ENCODE measurements at regions not wholly inside any gene's neighbourhood (a gene's known extent, or its start where the extent isn't known, plus 50 kb on each side); places are given as distances from the start of the nearest gene placed in this dataset.

- peak in 1 of 3 donors; percentile 71 for DNase-seq
Measured at GRCh38 chr2:7707723-7708122, 790.5 kb downstream of the RNF144A start.

DNA sequence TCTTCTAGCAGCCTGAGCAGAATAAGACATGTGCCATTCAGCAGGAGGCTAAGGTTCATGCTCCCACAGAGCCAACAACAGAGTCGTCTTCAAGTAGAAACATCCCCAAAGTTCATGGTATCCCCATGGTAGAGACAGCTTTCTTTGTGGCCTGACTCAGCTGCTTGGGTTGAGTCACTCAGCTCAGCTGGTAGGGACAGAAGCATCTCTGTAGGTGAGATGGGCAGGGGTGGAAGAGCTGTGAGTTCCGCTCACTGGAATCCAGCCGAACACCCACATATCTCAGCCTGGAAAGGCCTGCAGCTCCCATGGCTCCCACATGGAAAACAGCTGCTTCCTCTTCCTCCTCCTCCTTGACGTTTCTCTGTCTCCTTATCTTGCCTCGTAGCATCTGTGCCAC is 792.7 kb downstream of the RNF144A start:
- DNase-seq = no peak

GRCh38 chr2:7711167-7711566 is 794.0 kb downstream of the RNF144A start:
- no peak for DNase-seq

GRCh38 chr2:7719876-7720275 is 802.7 kb downstream of the RNF144A start:
- no peak for DNase-seq

DNA sequence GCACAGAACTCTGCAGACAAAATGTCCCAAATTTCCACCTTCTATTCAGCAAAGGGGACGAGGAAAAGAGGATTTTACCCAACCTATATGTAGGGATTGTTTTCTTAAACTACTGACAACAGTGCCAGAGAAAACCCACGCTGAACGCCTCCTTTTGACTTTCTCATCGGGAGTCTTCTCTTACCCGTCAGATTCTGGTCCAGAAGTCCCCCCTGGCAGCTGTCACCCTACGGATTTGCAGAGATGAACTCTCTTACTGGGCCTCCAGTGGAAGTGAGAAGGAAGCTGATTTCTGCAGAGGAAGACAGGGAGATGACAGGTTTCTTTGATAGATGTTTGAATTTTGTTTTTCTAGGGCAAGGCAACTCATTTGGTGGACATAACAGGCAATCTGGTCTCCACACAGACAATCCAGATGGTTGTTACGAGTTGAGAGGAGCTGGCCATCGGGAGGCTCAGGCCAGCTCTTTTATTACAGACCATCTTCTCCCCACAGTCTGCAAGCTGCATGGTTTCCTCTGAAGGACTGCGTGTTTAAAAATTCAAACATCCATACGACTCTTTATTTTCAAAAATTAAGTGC is 804.3 kb downstream of the RNF144A start:
- no peak for DNase-seq

DNA sequence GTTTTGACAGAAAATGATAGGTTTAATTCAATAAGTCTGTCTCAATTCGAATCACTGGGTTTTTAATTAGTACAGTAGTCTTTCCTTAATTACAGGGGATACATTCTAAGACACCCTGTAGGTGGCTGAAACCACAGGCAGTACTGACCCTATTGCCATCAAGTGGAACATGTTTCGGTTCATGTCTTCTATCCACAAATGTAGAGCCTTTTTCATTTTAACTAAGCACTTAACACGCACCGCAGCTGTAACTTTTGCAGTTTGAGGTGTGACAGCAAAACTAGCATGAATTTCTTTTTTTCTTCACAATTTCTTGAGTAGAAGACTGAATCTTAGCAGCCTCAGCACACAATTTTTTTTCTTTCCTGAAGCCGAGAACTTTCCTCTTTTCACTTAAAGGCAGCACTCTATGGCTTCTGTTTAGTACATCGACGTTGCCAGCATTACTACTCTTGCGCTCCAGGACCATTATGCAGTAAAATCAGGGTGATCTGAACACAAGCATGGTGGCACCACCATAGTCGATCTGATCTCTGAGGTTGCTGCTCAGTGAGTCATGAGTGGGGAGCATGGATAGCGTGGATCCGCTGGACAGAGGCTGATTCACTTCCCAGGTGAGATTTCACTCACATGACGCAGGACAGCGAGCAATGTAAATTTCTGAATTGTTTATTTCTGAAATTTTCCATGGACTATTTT is 805.1 kb downstream of the RNF144A start:
- DNase-seq = no peak

- DNase-seq = no peak
Measured at GRCh38 chr2:7724336-7724735, 807.1 kb downstream of the RNF144A start.

DNA sequence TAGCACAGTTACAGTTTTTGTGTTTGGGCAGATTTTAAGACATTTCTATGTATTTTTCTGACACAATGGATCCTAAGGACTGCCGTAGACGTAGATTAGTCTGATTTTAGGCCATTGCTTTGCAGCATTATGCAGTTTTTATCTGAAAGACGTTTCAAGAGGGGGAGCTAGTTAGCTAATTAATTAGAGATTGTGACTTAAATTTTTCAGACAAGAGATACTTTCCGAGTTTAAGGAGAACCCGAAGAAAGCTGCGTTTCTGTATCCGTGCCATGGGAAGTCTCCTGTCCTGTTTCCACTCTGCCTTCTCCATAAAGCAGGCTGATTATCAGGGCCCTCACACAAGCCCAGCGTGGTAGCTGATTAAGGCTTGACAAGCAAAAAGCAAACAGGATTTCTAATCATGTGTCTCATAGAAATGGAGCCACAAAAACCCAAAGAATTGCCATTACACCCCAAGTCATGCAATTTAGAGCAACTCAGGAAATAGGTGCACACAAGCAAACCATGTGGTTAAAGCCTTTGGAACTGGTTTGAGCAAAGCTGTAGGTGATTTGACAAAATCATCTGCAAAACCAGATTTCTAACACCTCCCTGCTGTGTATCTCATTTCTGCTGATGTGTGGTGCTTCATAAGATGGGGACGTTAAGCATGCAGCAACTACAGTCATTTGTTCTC is 808.1 kb downstream of the RNF144A start:
- DNase-seq = peak; percentile 13 to 63 (median 30)

- DNase-seq = peak in 1 of 3 donors; percentile 17
Measured at GRCh38 chr2:7725850-7726242, 808.6 kb downstream of the RNF144A start.

GRCh38 chr2:7726989-7727388 is 809.8 kb downstream of the RNF144A start:
- DNase-seq = no peak

GRCh38 chr2:7728388-7728787 is 811.2 kb downstream of the RNF144A start:
- no peak for DNase-seq

DNA sequence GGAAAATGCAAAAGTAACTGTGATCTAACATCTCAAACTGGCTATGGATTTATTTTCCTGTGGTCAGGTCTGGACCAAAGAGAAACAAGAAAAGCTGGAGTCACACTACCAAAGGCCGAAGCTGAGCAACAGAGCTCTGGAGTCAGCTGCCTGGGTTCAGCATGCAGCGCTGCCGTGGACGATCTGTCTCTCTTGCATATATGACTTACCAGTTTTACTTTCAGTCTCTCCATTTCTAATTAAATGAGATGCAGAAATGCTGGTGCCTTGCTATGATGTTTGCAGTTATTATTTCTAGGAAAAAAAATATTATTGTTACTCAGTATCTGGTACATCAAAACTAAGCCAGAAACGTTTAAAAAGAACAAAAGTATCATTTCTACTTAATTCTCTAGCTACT is 813.2 kb downstream of the RNF144A start:
- no peak for DNase-seq

DNA sequence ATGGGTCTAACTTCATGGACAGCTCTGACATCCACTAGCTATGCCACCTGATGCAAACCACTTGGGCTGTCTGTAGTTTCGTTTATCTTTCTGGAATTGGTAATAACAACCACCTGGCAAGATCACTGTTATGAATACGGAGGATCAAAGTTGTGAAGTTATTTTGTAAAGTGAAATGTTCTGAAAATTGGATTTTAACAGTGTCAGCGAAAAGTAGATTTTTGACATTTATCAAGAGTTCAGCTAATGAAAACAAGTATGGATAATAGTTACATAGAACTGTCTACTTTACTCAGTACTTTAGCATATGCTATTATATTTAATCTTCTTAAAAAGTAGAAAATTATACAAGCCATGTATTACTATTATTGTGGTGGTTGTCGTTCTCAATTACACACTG is 813.8 kb downstream of the RNF144A start:
- no peak for DNase-seq

DNA sequence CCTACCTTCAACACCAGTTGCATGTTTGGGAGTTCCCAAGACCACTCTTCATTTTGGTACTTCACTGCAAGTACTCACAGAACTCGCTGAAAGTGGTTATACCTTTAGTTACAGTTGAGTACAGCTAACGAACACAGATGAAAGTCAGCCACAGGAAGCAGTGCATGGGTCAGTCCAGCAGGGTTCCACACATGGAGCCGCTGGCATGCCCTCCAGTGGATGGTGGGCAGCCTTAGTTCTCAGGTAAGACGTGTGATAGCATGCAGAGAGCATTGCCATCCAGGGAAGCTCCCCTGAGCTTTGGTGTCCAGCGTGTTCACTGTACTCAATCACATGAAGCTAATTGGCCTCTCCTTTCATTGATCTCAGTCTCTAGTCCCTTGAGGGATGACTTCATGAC is 815.3 kb downstream of the RNF144A start:
- no peak for DNase-seq

GRCh38 chr2:7736646-7737305 is 819.6 kb downstream of the RNF144A start:
- DNase-seq = peak in 1 of 3 donors; percentile 32

DNA sequence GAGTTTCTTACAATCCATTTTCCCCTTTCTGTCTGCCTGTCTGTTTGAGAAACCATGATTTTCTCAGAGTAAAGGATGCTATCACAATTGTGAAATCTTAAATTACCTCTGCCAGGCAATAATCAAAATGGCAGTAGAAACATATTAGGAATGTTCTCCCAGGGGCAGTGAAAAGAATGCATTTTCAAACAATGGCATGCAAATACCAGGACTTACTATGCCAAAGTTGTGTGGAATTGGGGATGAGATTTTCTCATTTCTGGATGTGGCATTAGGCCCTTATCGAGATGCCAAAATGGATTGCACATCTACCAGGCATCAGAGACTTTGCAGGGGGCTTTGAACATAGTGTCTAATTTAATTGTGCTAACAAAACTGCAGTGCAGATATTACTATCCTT is 821.4 kb downstream of the RNF144A start:
- DNase-seq = no peak

GRCh38 chr2:7740114-7740513 is 822.9 kb downstream of the RNF144A start:
- DNase-seq = no peak

GRCh38 chr2:7742301-7742700 is 825.1 kb downstream of the RNF144A start:
- no peak for DNase-seq

- DNase-seq = no peak
Measured at GRCh38 chr2:7744827-7745226, 827.6 kb downstream of the RNF144A start.

GRCh38 chr2:7745369-7745768 is 828.2 kb downstream of the RNF144A start:
- no peak for DNase-seq

DNA sequence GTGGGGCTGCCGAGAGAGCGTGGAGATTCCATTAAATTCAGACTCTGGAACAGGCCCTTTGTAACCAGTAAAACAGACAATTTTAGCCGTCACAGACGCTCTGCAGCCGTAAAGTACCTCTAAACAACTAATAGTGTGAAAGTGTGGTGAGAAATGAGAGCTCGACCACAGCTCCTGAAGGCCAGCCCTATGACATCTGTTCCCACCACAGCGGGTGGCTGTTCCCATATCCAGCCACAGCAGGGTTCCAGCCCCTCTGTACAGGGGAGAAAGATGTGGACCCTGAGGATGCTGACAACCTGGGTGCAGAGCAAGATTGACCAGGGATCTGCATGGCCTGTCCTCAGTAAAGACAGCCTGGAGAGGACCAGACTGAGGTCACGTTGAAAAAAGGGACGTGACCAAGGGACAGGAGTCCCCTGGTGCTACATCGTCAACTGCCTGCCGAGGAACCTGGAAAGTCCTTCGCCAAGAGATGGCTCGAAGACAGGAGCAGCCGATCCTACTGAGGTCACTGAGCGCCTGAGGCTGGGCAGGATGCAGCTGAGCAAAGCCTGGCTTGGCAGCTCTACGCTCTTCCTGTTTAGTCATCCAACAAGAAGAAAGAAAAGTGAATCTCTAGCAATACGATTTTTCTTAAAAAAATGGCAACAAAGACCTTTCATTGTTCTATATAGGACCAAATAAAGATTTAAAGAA is 831.7 kb downstream of the RNF144A start:
- DNase-seq = peak in 1 of 3 donors; percentile 33

- DNase-seq = no peak
Measured at GRCh38 chr2:7749895-7750559, 832.8 kb downstream of the RNF144A start.
